Psoas muscle (tissue), 7 donors: ENCODE measurements at regions not wholly inside any gene's neighbourhood (a gene's known extent, or its start where the extent isn't known, plus 50 kb on each side); places are given as distances from the start of the nearest gene placed in this dataset.

Experiments used
- ATAC-seq, 4 donors: fragments of 200-7000 bp; cut with Tn5 transposase; one replicate each; pipeline ENCODE4 v1.9.1; 2020; ENCODE audit warnings: moderate library complexity in 3 of 4, mild to moderate bottlenecking in 2 of 4
- DNase-seq, 2 donors: peaks; one replicate each; pipeline ENCODE4 v3.0.0-alpha.2; 2020
- H3K27ac ChIP-seq: fragments of 200-600 bp; one replicate; pipeline ENCODE4 v1.8.0; 2022
- H3K27me3 ChIP-seq, 3 donors: fragments of 200-600 bp in 1 of 3; one replicate each; pipeline versions ENCODE4 v1.6.1 to v1.8.0; 2013 to 2022; ENCODE audit warnings: low read length in 2 of 3, mild to moderate bottlenecking in 2 of 3, moderate library complexity in 1 of 3; ENCODE audit not compliant: insufficient read depth in 3 of 3
- H3K36me3 ChIP-seq, 2 donors: fragments of 200-600 bp in 1 of 2; one replicate each; pipeline versions ENCODE4 v1.6.1 to v1.8.0; 2013 to 2022; ENCODE audit warnings: low read depth in 1 of 2, mild to moderate bottlenecking in 1 of 2, moderate library complexity in 1 of 2; ENCODE audit not compliant: insufficient read depth in 1 of 2
- H3K4me1 ChIP-seq: fragments of 200-600 bp; one replicate; pipeline ENCODE4 v1.8.0; 2022
- H3K4me3 ChIP-seq: fragments of 200-600 bp; one replicate; pipeline ENCODE4 v1.8.0; 2022; ENCODE audit warnings: mild to moderate bottlenecking
- H3K9me3 ChIP-seq: fragments of 200-600 bp; one replicate; pipeline ENCODE4 v1.8.0; 2022
- CTCF ChIP-seq: fragments of 200-600 bp; IDR thresholded peaks from one replicate; pipeline ENCODE4 v1.8.0; 2022; ENCODE audit warnings: antibody characterized with exemption
- WGBS, 3 donors: extraction: QIAGEN DNeasy Blood & Tissue Kit; methylation state at CpG; one replicate each; pipeline versions ENCODE4 v1.1.6 to v1.1.7; 2013; 5-methylcytosine and 5-hydroxymethylcytosine counted together
- intact Hi-C, 2 donors: fragments of 100-400 bp; cut with DNase I; formaldehyde crosslinking; loops; one replicate each; pipeline versions ENCODE4 v1.11.0 to v1.14.2; 2022
- donor health status: healthy with polysubstance abuse.
- donor health status: DM: no; HTN: no; CAD: no; lungs with moderate emphysema.
- donor health status: Bipolar disorder and iron deficiency.
- donor health status: healthy.
- donor health status: DM: yes; HTN: yes; CAD: no.
- donor health status: DM: no; HTN: no; CAD: no.
- donor health status: DM: yes; HTN: yes; CAD: no.

GRCh38 chr1:96072021-96072420, 649.6 kb upstream of the PTBP2 start:
- Histone ChIP-seq H3K9me3 (no peaks in the 10 kb centered on the region), H3K36me3 (no peaks in the 10 kb centered on the region), H3K4me3 (no peak overlapping the region), H3K27me3 (no peaks in the 10 kb centered on the region), H3K27ac (no peak overlapping the region), H3K4me1 (no peaks in the 10 kb centered on the region)
- no peak for TF ChIP-seq CTCF
- 86 to 92% (median 88%) methylated on average over 3 of the region's 3 CpGs for WGBS, 3 donors
- ATAC-seq (no peak), DNase-seq (no peak)
- intact Hi-C loops, result no loop called here

GRCh38 chr1:96073100-96073499, 648.5 kb upstream of the PTBP2 start:
- Histone ChIP-seq H3K27ac (no peak overlapping the region), H3K36me3 (no peaks in the 10 kb centered on the region), H3K4me1 (no peaks in the 10 kb centered on the region), H3K9me3 (no peaks in the 10 kb centered on the region), H3K4me3 (no peak overlapping the region), H3K27me3 (no peaks in the 10 kb centered on the region)
- no peak for ATAC-seq
- TF ChIP-seq CTCF, result no peak
- no peak for DNase-seq
- 83 to 90% (median 83%) methylated on average over 1 of the region's 1 CpG for WGBS, 3 donors
- intact Hi-C loops, result no loop called here

GRCh38 chr1:96074422-96074821, 647.2 kb upstream of the PTBP2 start:
- WGBS, 3 donors, result 39 to 51% (median 39%) methylated on average over 2 of the region's 2 CpGs
- DNase-seq (no peak), ATAC-seq (no peak)
- no peak for TF ChIP-seq CTCF
- no peaks in the 10 kb centered on the region for H3K9me3 ChIP-seq
- no peak overlapping the region for H3K4me3 ChIP-seq
- no peak overlapping the region for H3K27ac ChIP-seq
- H3K27me3 ChIP-seq, result no peaks in the 10 kb centered on the region
- intact Hi-C loops, result no loop called here
- no peaks in the 10 kb centered on the region for H3K4me1 ChIP-seq
- H3K36me3 ChIP-seq, result no peaks in the 10 kb centered on the region

- no peak for TF ChIP-seq CTCF
- Histone ChIP-seq H3K4me3 (no peak overlapping the region), H3K9me3 (no peaks in the 10 kb centered on the region), H3K27ac (no peak overlapping the region), H3K27me3 (no peaks in the 10 kb centered on the region), H3K36me3 (no peaks in the 10 kb centered on the region), H3K4me1 (no peaks in the 10 kb centered on the region)
- 46 to 58% (median 57%) methylated on average over 5 of the region's 5 CpGs for WGBS, 3 donors
- ATAC-seq (no peak), DNase-seq (no peak)
- intact Hi-C loops, result no loop called here
These were observed 646.6 kb upstream of the PTBP2 start for GRCh38 chr1:96074876-96075577.
